ENCODE measurements at regions not wholly inside any gene's neighbourhood (a gene's known extent, or its start where the extent isn't known, plus 50 kb on each side); places are given as distances from the start of the nearest gene placed in this dataset.

DNA sequence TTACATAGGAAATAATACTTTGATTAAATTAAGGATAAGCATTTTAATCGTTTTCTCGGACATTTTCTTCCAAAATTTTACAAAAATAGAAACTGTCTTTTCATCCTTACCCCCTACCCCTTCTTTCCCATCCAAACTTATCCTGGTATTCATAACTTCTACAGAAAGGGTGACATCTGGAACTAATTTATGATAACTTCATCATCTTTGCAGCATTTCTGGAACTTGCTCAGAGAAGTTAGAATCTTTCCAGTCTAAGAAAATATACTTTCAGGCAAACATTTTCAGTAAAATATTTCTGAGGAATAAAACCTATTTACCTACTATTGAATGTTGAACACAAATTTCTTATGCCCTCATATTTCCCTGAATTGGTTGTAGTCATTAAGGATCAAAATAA is 309.0 kb downstream of the MAN2A1 start:
- WGBS, 2 experiments (ENCODE audit: extremely low coverage in 2 of 2, insufficient read length in 1 of 2) = no CpG with 5 or more reads among the region's 2 CpGs
- TF ChIP-seq, protein P1, sequence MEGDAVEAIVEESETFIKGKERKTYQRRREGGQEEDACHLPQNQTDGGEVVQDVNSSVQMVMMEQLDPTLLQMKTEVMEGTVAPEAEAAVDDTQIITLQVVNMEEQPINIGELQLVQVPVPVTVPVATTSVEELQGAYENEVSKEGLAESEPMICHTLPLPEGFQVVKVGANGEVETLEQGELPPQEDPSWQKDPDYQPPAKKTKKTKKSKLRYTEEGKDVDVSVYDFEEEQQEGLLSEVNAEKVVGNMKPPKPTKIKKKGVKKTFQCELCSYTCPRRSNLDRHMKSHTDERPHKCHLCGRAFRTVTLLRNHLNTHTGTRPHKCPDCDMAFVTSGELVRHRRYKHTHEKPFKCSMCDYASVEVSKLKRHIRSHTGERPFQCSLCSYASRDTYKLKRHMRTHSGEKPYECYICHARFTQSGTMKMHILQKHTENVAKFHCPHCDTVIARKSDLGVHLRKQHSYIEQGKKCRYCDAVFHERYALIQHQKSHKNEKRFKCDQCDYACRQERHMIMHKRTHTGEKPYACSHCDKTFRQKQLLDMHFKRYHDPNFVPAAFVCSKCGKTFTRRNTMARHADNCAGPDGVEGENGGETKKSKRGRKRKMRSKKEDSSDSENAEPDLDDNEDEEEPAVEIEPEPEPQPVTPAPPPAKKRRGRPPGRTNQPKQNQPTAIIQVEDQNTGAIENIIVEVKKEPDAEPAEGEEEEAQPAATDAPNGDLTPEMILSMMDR (conservative IDR thresholded peaks at IDR 0.05; ENCODE audit: low read depth, low read length) = no peak
- TF ChIP-seq CHD1 (IDR thresholded peaks at IDR 0.05; ENCODE audit: low read depth, low read length) (no peak), MXI1 (IDR thresholded peaks at IDR 0.05; ENCODE audit: borderline replicate concordance, low read depth, low read length) (no peak), MAFK (IDR thresholded peaks at IDR 0.05; ENCODE audit: low read depth, low read length) (no peak), RAD21 (IDR thresholded peaks at IDR 0.05; ENCODE audit: low read length) (no peak), SMC3 (IDR thresholded peaks at IDR 0.05; ENCODE audit: low read depth, low read length) (no peak), POLR2A (IDR thresholded peaks at IDR 0.05; ENCODE audit: low read depth, low read length) (no peak), NFE2L2 (IDR thresholded peaks at IDR 0.05; ENCODE audit: low read depth, low read length) (no peak), MAZ (IDR thresholded peaks at IDR 0.05; ENCODE audit: borderline replicate concordance, low read depth, low read length) (no peak), BHLHE40 (IDR thresholded peaks at IDR 0.05; ENCODE audit: low read depth, low read length) (no peak), FOS (IDR thresholded peaks at IDR 0.05; ENCODE audit: low read depth, low read length) (no peak), RFX5 (IDR thresholded peaks at IDR 0.05; ENCODE audit: low read depth, low read length) (no peak)
- TF ChIP-seq, protein P2, sequence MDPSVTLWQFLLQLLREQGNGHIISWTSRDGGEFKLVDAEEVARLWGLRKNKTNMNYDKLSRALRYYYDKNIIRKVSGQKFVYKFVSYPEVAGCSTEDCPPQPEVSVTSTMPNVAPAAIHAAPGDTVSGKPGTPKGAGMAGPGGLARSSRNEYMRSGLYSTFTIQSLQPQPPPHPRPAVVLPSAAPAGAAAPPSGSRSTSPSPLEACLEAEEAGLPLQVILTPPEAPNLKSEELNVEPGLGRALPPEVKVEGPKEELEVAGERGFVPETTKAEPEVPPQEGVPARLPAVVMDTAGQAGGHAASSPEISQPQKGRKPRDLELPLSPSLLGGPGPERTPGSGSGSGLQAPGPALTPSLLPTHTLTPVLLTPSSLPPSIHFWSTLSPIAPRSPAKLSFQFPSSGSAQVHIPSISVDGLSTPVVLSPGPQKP (IDR thresholded peaks at IDR 0.05; ENCODE audit: borderline replicate concordance, low read depth, low read length) = no peak
- no peak overlapping the region for H3K9ac ChIP-seq (ENCODE audit: low read depth, low read length)
- H2BK15ac ChIP-seq (ENCODE audit: low read depth, low read length) = no peak overlapping the region
- H3K4me1 ChIP-seq (ENCODE audit: control insufficient read depth, insufficient read depth, low read length) = no peaks in the 10 kb centered on the region
- no peaks in the 10 kb centered on the region for H3K9me1 ChIP-seq (ENCODE audit: insufficient read depth, low read length)
- DNase-seq (no peak), ATAC-seq (ENCODE audit: low read depth) (no peak)
- no peaks in the 10 kb centered on the region for H3K9me3 ChIP-seq (ENCODE audit: control insufficient read depth, insufficient read depth, low read length)
- CTCF ChIA-PET = no interaction called here
- no peak overlapping the region for H3K4me2 ChIP-seq (ENCODE audit: low read depth, low read length)
- dilution Hi-C loops (cut with HindIII; ENCODE audit: low sequenced_read_pairs, unreplicated experiment) (no loop called here), intact Hi-C loops (cut with micrococcal nuclease) (no loop called here), in situ Hi-C loops (cut with MboI; ENCODE audit: low sequenced_read_pairs) (no loop called here)
- no peak overlapping the region for H4K91ac ChIP-seq (ENCODE audit: insufficient read depth, low read depth, low read length)
- BruUV-seq (replicated peaks) = no TSS peak
- no peak overlapping the region for H2BK5ac ChIP-seq (ENCODE audit: low read depth, low read length, poor library complexity, severe bottlenecking)
- H3K27me3 ChIP-seq (ENCODE audit: control insufficient read depth, insufficient read depth, low read length) = no peaks in the 10 kb centered on the region
- no peak overlapping the region for H2AK9ac ChIP-seq (replicated peaks; ENCODE audit: low read depth, low read length, poor library complexity)
- H3K14ac ChIP-seq (replicated peaks; ENCODE audit: low read depth, low read length) = no peak overlapping the region
- H3K23ac ChIP-seq (ENCODE audit: low read depth, low read length) = no peak overlapping the region
- no peak overlapping the region for H3K4me3 ChIP-seq (ENCODE audit: insufficient read depth, low read depth, low read length)
- H2AFZ ChIP-seq (replicated peaks; ENCODE audit: low read length, poor library complexity) = no peak overlapping the region
- no peaks in the 10 kb centered on the region for H3K79me1 ChIP-seq (ENCODE audit: low read depth in 1 of 2, low read length in 2 of 2)
- no peak overlapping the region for H2BK120ac ChIP-seq (ENCODE audit: low read depth, low read length)
- H4K20me1 ChIP-seq (ENCODE audit: insufficient read depth, low read length) = no peaks in the 10 kb centered on the region
- H2AK5ac ChIP-seq (ENCODE audit: low read depth, low read length) = no peak overlapping the region
- no peak overlapping the region for H3K56ac ChIP-seq (ENCODE audit: extremely low read depth, insufficient read depth, low read length)
- no peak overlapping the region for H4K8ac ChIP-seq (ENCODE audit: low read depth in 2 of 2, low read length in 2 of 2)
- no peaks in the 10 kb centered on the region for H3K36me3 ChIP-seq (ENCODE audit: control insufficient read depth, insufficient read depth, low read length)
- no peak overlapping the region for H3K18ac ChIP-seq (ENCODE audit: low read depth, low read length)
- H4K5ac ChIP-seq (ENCODE audit: low read depth, low read length) = no peak overlapping the region
- no peak overlapping the region for H3K27ac ChIP-seq (ENCODE audit: insufficient read depth, low read length)
- no peak overlapping the region for H2BK20ac ChIP-seq (ENCODE audit: low read depth, low read length)
- no peak overlapping the region for H3K4ac ChIP-seq (ENCODE audit: low read depth, low read length)
- POLR2A ChIA-PET (ENCODE audit: unreplicated experiment) = no interaction called here

All from IMR-90 (cell line).